Activated CD8-positive, alpha-beta T cell treated with anti-CD3 and anti-CD28 coated beads for 36 hours (primary cell): ENCODE measurements at regions not wholly inside any gene's neighbourhood (a gene's known extent, or its start where the extent isn't known, plus 50 kb on each side); places are given as distances from the start of the nearest gene placed in this dataset.

ENCODE experiments used
- ATAC-seq: fragments of 200-7000 bp; cut with Tn5 transposase; one replicate; pipeline ENCODE4 v1.10.0; 2021; ENCODE audit warnings: mild to moderate bottlenecking, moderate library complexity
- CTCF ChIA-PET: fragments of 350-600 bp; sonication (Branson Sonifier 250); formaldehyde crosslinking; loops from one replicate; lab custom pipeline; 2021; ENCODE audit warnings: antibody characterized with exemption; lab: Charles Lee
- POLR2A ChIA-PET: fragments of 350-600 bp; sonication (Branson Sonifier 250); formaldehyde crosslinking; loops from one replicate; lab custom pipeline; 2021; ENCODE audit warnings: antibody characterized with exemption; lab: Charles Lee
- DNase-seq: peaks from one replicate; pipeline ENCODE4 v3.0.0-alpha.2; 2020
- H3K27ac Mint-ChIP-seq: one replicate; pipeline ENCODE4 v1.8.0; 2021; ENCODE audit warnings: mild to moderate bottlenecking, mixed read lengths
- H3K27me3 Mint-ChIP-seq: one replicate; pipeline ENCODE4 v1.8.0; 2021; ENCODE audit warnings: mixed read lengths
- H3K36me3 Mint-ChIP-seq: one replicate; pipeline ENCODE4 v1.8.0; 2021; ENCODE audit warnings: low read depth, mixed read lengths
- H3K4me1 Mint-ChIP-seq: one replicate; pipeline ENCODE4 v1.8.0; 2021; ENCODE audit warnings: low read depth, mixed read lengths
- H3K4me3 Mint-ChIP-seq: one replicate; pipeline ENCODE4 v1.8.0; 2021; ENCODE audit warnings: mild to moderate bottlenecking, moderate library complexity, mixed read lengths
- H3K9me3 Mint-ChIP-seq: one replicate; pipeline ENCODE4 v1.8.0; 2021; ENCODE audit warnings: mixed read lengths
- intact Hi-C: fragments of 100-400 bp; cut with micrococcal nuclease; formaldehyde crosslinking; loops from one replicate; pipeline ENCODE4 v1.10.0; 2022
- TF ChIP-seq, protein P1 (sequence below): fragments of 200-600 bp; IDR thresholded peaks from one replicate; pipeline ENCODE4 v1.8.0; 2022; ENCODE audit warnings: antibody characterized with exemption, mild to moderate bottlenecking

DNA sequence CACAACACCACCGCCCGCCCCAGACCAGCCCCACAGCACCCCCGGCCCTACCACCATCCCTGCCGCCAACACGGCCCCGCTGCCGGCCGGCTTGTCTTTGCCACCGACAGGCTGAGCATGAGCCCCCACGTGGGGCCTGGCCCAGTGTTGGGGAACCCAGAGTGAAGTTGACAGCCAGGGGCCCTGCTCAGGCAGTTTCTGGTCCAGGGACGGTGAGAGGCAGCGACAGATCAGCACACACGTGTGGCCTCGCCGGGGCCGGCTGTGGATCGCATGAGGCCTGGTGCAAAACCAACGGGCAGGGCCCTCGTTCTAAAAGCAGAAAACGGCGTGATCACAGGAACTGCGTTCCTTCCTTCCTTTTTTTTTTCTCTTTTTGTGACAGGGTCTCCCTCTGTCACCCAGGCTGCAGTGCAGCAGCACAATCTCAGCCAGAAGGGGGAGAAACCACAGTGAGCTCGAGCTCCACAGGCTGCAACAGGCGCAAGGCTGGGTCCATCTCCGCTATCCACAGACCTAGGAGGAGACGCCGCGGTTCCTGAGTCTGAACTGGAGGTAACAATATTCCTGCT, 50.5 kb upstream of the FBRSL1 start:
- Mint-ChIP-seq H3K4me1 (peaks cover 38% of the 10 kb centered on the region), H3K4me3 (no peak overlapping the region), H3K36me3 (no peaks in the 10 kb centered on the region), H3K9me3 (no peaks in the 10 kb centered on the region), H3K27me3 (no peaks in the 10 kb centered on the region), H3K27ac (peak overlapping the region; percentile 30)
- ChIA-PET POLR2A (interaction anchor here (1.4 to 1.5 kb wide), 2 partner anchors 9 to 23 kb away, joined by 3 to 4 read pairs; no protein-coding TSS in a partner anchor), CTCF (interaction anchor here (1.0 kb wide), 1 partner anchor 52 kb away, joined by 3 read pairs; no protein-coding TSS in a partner anchor)
- ATAC-seq (peak; percentile 40), DNase-seq (no peak)
- intact Hi-C loops = no loop called here
- TF ChIP-seq, protein P1, sequence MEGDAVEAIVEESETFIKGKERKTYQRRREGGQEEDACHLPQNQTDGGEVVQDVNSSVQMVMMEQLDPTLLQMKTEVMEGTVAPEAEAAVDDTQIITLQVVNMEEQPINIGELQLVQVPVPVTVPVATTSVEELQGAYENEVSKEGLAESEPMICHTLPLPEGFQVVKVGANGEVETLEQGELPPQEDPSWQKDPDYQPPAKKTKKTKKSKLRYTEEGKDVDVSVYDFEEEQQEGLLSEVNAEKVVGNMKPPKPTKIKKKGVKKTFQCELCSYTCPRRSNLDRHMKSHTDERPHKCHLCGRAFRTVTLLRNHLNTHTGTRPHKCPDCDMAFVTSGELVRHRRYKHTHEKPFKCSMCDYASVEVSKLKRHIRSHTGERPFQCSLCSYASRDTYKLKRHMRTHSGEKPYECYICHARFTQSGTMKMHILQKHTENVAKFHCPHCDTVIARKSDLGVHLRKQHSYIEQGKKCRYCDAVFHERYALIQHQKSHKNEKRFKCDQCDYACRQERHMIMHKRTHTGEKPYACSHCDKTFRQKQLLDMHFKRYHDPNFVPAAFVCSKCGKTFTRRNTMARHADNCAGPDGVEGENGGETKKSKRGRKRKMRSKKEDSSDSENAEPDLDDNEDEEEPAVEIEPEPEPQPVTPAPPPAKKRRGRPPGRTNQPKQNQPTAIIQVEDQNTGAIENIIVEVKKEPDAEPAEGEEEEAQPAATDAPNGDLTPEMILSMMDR = no peak

DNA sequence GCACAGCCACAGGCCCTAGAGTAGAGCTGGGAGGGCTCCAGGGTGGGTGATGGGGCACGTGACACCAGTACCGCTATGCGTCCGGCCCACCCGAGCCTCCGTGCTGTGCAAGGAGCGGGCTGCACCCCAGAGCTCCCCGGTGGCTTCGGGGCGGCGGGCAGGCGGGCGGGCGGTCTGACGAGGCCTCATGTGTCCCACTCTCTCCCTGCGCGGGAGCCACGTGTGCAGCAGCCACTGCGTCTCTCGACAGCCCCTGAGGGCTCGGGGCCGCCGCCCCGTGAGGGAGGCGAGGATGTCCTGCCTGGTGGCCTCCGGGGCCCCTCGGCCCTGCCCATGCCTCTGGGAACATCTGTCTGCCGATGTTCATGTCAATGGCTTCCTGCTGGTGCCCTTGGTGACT, 51.2 kb upstream of the FBRSL1 start:
- ATAC-seq = no peak
- no peaks in the 10 kb centered on the region for H3K36me3 Mint-ChIP-seq
- TF ChIP-seq, protein P1 = no peak
- no peak for DNase-seq
- H3K27ac Mint-ChIP-seq = no peak overlapping the region
- H3K4me1 Mint-ChIP-seq = peaks cover 32% of the 10 kb centered on the region
- no peaks in the 10 kb centered on the region for H3K9me3 Mint-ChIP-seq
- POLR2A ChIA-PET = interaction anchor here (0.7 to 1.5 kb wide), 4 partner anchors 8 to 294 kb away, joined by 3 to 6 read pairs (median 4); no protein-coding TSS in a partner anchor
- H3K4me3 Mint-ChIP-seq = no peak overlapping the region
- CTCF ChIA-PET = interaction anchor here (1.3 kb wide), 1 partner anchor 24 kb away, joined by 3 read pairs; no protein-coding TSS in a partner anchor
- H3K27me3 Mint-ChIP-seq = no peaks in the 10 kb centered on the region
- intact Hi-C loops = no loop called here

DNA sequence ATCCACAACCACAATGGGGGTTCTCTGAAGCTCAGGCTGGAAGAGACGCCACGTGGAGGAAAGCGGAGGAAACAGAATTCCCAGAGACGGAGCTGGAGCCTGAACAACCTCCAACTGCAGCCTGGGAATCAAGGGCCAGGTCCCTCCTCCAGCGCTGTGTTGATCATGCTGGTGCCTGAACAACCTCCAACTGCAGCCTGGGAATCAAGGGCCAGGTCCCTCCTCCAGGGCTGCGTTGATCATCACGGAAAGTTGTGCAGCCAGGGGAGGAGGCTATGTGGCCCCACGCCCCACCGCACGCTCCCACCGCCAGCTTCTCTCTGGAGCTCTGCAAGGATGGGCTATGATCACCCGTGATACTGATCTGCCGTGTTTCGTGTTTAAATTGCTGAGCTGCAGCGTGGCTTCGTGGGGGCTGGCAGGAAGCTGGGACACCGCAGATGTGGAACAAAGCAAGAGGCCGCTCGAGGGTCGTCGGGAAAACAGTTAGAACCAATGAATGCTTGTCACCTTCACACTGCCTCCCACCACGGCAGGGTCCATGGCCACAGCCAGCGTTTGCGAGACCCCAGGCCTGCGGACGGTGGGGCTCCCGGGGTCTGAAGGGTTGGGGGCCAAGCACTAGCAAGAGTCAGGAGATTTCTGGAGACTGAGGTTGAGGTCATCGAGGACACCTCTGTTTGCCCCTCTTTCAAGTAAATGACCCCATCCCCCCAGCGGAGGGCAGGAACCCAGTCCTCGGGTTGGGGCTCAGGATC, 51.8 kb upstream of the FBRSL1 start:
- intact Hi-C loops = no loop called here
- TF ChIP-seq, protein P1 = no peak
- peak; percentile 63 for ATAC-seq
- H3K27me3 Mint-ChIP-seq = no peaks in the 10 kb centered on the region
- ChIA-PET POLR2A (interaction anchor here (0.7 to 1.5 kb wide), 3 partner anchors 8 to 293 kb away, joined by 4 to 6 read pairs (median 4); no protein-coding TSS in a partner anchor), CTCF (interaction anchor here (1.3 kb wide), 1 partner anchor 23 kb away, joined by 3 read pairs; no protein-coding TSS in a partner anchor)
- H3K36me3 Mint-ChIP-seq = no peaks in the 10 kb centered on the region
- H3K4me3 Mint-ChIP-seq = no peak overlapping the region
- DNase-seq = peak; percentile 42
- H3K9me3 Mint-ChIP-seq = no peaks in the 10 kb centered on the region
- peaks cover 30% of the 10 kb centered on the region for H3K4me1 Mint-ChIP-seq
- peak overlapping the region; percentile 36 for H3K27ac Mint-ChIP-seq

DNA sequence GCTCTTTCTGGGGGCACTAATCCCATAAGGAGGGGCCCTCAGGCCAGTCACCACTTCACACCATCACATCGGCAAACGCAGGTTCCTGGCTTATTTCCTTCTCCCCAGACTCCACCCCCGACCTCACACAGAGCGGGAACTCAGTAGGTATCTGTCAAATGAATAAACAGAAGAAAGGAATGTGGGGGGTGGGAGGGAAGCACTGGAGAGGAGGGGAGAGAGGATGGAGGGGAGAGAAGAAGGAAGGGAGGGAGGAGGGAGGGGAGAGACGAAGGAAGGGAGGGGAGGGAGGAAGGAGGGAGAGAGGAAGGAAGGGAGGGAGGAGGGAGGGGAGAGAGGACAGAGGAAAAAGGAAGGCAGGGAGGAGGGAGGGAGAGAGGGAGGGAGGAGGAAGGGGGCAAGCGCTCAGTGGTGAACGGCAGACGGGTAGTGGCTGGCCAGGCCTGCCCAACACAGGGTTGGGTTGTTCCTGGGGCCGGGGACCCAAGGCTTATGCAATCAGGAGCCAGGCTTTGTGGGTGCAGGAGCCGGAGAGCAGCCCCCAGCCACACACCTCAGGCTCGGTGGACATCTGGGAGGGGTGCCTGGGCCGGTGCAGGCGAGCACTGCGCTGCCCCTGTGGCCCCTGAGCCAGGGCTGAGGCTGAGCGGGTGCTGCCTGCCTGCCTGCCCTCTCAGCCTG, 52.6 kb upstream of the FBRSL1 start:
- intact Hi-C loops = no loop called here
- Mint-ChIP-seq H3K36me3 (no peaks in the 10 kb centered on the region), H3K27ac (peak overlapping the region; percentile 38), H3K4me1 (peaks cover 30% of the 10 kb centered on the region), H3K27me3 (no peaks in the 10 kb centered on the region), H3K4me3 (no peak overlapping the region), H3K9me3 (no peaks in the 10 kb centered on the region)
- POLR2A ChIA-PET = no interaction called here
- DNase-seq (no peak), ATAC-seq (peak; percentile 37)
- CTCF ChIA-PET = interaction anchor here (1.3 kb wide), 1 partner anchor 23 kb away, joined by 3 read pairs; no protein-coding TSS in a partner anchor
- TF ChIP-seq, protein P1 = no peak
